GM23338 (cell line): ENCODE measurements at regions not wholly inside any gene's neighbourhood (a gene's known extent, or its start where the extent isn't known, plus 50 kb on each side); places are given as distances from the start of the nearest gene placed in this dataset.

Experiments used
- EZH2 ChIP-seq: fragments of 200-600 bp; sonication (generic); IDR thresholded peaks from one replicate; pipeline ENCODE4 v1.8.0; 2017; ENCODE audit warnings: antibody characterized with exemption, mild to moderate bottlenecking, low read depth; ENCODE audit not compliant: unreplicated experiment
- EZH2phosphoT487 ChIP-seq: fragments of 200-600 bp; sonication (generic); IDR thresholded peaks from one replicate; pipeline ENCODE4 v1.8.1; 2018; ENCODE audit warnings: antibody characterized with exemption; ENCODE audit not compliant: unreplicated experiment
- JUNB ChIP-seq: IDR thresholded peaks from one replicate; pipeline ENCODE4 v1.6.1; 2016; ENCODE audit warnings: antibody characterized with exemption; ENCODE audit not compliant: unreplicated experiment
- NANOG ChIP-seq: IDR thresholded peaks from 2 replicates; pipeline ENCODE4 v1.6.1; 2016; ENCODE audit warnings: antibody characterized with exemption, borderline replicate concordance
- POLR2AphosphoS5 ChIP-seq: IDR thresholded peaks from 2 replicates; pipeline ENCODE4 v1.6.1; 2016; ENCODE audit warnings: antibody characterized with exemption, low read depth
- ZNF114 ChIP-seq: fragments of 250-450 bp; sonication (Bioruptor Pico); IDR thresholded peaks from 2 replicates; pipeline ENCODE4 v1.5.0; 2020; ENCODE audit warnings: mild to moderate bottlenecking, moderate library complexity
- ZNF331 ChIP-seq: fragments of 250-450 bp; sonication (Bioruptor Pico); IDR thresholded peaks from 2 replicates; pipeline ENCODE4 v1.5.0; 2020; ENCODE audit warnings: low read depth, mild to moderate bottlenecking, moderate library complexity
- TF ChIP-seq, protein P1 (sequence below), 2 experiments: fragments of 200-600 bp in 1 of 2; sonication (generic) in 1 of 2; conservative IDR thresholded peaks; 2 replicates each; pipeline versions ENCODE4 v1.5.1 to v1.6.1; 2016 to 2017; ENCODE audit warnings: antibody characterized with exemption in 2 of 2, low read depth in 2 of 2, mild to moderate bottlenecking in 2 of 2, moderate library complexity in 1 of 2
- TF ChIP-seq, protein P2 (sequence below): IDR thresholded peaks from 2 replicates; pipeline ENCODE4 v1.6.1; 2016; ENCODE audit warnings: antibody characterized with exemption
- TF ChIP-seq, protein P3 (sequence below): IDR thresholded peaks from one replicate; pipeline ENCODE4 v1.6.1; 2018; ENCODE audit warnings: antibody characterized with exemption; ENCODE audit not compliant: unreplicated experiment

DNA sequence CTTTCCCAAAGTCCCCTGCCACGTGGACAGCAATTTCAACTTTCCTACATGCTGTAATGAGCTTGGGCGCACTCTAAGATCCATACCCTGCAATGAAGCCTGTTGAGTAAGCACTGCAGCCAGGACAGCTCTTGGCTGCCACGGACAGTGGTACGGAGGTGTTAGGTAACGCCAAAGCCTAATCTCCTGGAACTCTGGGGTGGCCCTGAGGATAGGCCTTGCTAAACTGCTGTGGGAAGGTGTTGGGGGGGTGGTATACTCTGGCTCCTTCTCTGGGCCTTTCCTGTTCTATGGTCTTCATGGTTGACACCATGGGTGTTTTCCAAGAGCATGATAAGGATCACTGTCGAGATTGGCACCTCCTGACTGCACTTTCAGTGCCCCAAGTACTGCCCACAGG is 66.4 kb upstream of the PITX1 start:
- TF ChIP-seq, protein P1, sequence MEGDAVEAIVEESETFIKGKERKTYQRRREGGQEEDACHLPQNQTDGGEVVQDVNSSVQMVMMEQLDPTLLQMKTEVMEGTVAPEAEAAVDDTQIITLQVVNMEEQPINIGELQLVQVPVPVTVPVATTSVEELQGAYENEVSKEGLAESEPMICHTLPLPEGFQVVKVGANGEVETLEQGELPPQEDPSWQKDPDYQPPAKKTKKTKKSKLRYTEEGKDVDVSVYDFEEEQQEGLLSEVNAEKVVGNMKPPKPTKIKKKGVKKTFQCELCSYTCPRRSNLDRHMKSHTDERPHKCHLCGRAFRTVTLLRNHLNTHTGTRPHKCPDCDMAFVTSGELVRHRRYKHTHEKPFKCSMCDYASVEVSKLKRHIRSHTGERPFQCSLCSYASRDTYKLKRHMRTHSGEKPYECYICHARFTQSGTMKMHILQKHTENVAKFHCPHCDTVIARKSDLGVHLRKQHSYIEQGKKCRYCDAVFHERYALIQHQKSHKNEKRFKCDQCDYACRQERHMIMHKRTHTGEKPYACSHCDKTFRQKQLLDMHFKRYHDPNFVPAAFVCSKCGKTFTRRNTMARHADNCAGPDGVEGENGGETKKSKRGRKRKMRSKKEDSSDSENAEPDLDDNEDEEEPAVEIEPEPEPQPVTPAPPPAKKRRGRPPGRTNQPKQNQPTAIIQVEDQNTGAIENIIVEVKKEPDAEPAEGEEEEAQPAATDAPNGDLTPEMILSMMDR (conservative IDR thresholded peaks at IDR 0.05; ENCODE audit: low read depth in 2 of 2), result no peak
- TF ChIP-seq EZH2phosphoT487, result no peak
- TF ChIP-seq POLR2AphosphoS5, result no peak
- no peak for TF ChIP-seq ZNF331
- no peak for TF ChIP-seq EZH2
- TF ChIP-seq JUNB, result no peak
- no peak for TF ChIP-seq NANOG
- TF ChIP-seq, protein P2, sequence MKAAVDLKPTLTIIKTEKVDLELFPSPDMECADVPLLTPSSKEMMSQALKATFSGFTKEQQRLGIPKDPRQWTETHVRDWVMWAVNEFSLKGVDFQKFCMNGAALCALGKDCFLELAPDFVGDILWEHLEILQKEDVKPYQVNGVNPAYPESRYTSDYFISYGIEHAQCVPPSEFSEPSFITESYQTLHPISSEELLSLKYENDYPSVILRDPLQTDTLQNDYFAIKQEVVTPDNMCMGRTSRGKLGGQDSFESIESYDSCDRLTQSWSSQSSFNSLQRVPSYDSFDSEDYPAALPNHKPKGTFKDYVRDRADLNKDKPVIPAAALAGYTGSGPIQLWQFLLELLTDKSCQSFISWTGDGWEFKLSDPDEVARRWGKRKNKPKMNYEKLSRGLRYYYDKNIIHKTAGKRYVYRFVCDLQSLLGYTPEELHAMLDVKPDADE, result no peak
- TF ChIP-seq ZNF114, result no peak
- TF ChIP-seq, protein P3, sequence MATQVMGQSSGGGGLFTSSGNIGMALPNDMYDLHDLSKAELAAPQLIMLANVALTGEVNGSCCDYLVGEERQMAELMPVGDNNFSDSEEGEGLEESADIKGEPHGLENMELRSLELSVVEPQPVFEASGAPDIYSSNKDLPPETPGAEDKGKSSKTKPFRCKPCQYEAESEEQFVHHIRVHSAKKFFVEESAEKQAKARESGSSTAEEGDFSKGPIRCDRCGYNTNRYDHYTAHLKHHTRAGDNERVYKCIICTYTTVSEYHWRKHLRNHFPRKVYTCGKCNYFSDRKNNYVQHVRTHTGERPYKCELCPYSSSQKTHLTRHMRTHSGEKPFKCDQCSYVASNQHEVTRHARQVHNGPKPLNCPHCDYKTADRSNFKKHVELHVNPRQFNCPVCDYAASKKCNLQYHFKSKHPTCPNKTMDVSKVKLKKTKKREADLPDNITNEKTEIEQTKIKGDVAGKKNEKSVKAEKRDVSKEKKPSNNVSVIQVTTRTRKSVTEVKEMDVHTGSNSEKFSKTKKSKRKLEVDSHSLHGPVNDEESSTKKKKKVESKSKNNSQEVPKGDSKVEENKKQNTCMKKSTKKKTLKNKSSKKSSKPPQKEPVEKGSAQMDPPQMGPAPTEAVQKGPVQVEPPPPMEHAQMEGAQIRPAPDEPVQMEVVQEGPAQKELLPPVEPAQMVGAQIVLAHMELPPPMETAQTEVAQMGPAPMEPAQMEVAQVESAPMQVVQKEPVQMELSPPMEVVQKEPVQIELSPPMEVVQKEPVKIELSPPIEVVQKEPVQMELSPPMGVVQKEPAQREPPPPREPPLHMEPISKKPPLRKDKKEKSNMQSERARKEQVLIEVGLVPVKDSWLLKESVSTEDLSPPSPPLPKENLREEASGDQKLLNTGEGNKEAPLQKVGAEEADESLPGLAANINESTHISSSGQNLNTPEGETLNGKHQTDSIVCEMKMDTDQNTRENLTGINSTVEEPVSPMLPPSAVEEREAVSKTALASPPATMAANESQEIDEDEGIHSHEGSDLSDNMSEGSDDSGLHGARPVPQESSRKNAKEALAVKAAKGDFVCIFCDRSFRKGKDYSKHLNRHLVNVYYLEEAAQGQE, result no peak
